ENCODE measurements at regions not wholly inside any gene's neighbourhood (a gene's known extent, or its start where the extent isn't known, plus 50 kb on each side); places are given as distances from the start of the nearest gene placed in this dataset.
"Not testable (repeated sequence)": the region's sequence is repeated elsewhere in the genome, so short reads cannot be mapped to it uniquely, and the experiment has no call there.

DNA sequence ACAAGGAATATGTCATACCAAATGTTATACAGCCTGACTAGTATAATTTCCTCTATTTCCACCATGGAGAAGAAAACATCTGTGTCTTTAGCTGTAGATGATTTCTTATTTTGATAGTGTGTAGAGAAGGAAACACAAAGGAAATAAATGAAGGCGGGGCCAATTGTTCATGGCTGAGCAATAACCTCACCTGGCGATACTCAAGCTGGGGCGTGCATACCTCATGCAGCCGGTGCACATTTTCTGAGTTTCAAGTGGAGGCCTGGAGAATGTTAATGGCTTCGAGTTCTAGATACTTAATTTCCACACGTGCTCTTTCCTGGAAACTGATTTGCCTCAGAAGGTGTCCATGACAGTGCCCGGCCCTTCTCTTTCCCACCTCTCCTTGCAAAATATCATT, 127.4 kb upstream of the TAF11L2 start:
- intact Hi-C loops (cut with DNase I): no loop called here
- no peak overlapping the region for H3K4me3 ChIP-seq
- H3K27ac ChIP-seq: no peak overlapping the region
- no peaks in the 10 kb centered on the region for H3K27me3 ChIP-seq
- DNase-seq: no peak
- 63 to 86% methylated on average over 7 of the region's 7 CpGs for WGBS, 2 donors
- H3K9me3 ChIP-seq: no peaks in the 10 kb centered on the region
- no peak for TF ChIP-seq POLR2A (IDR thresholded peaks at IDR 0.05)
- no peak for TF ChIP-seq POLR2AphosphoS5 (IDR thresholded peaks at IDR 0.05)
- no peak for TF ChIP-seq EP300 (IDR thresholded peaks at IDR 0.05)
- TF ChIP-seq, protein P1, sequence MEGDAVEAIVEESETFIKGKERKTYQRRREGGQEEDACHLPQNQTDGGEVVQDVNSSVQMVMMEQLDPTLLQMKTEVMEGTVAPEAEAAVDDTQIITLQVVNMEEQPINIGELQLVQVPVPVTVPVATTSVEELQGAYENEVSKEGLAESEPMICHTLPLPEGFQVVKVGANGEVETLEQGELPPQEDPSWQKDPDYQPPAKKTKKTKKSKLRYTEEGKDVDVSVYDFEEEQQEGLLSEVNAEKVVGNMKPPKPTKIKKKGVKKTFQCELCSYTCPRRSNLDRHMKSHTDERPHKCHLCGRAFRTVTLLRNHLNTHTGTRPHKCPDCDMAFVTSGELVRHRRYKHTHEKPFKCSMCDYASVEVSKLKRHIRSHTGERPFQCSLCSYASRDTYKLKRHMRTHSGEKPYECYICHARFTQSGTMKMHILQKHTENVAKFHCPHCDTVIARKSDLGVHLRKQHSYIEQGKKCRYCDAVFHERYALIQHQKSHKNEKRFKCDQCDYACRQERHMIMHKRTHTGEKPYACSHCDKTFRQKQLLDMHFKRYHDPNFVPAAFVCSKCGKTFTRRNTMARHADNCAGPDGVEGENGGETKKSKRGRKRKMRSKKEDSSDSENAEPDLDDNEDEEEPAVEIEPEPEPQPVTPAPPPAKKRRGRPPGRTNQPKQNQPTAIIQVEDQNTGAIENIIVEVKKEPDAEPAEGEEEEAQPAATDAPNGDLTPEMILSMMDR (IDR thresholded peaks at IDR 0.05): no peak
- H3K4me1 ChIP-seq: no peaks in the 10 kb centered on the region
- H3K36me3 ChIP-seq: no peaks in the 10 kb centered on the region

DNA sequence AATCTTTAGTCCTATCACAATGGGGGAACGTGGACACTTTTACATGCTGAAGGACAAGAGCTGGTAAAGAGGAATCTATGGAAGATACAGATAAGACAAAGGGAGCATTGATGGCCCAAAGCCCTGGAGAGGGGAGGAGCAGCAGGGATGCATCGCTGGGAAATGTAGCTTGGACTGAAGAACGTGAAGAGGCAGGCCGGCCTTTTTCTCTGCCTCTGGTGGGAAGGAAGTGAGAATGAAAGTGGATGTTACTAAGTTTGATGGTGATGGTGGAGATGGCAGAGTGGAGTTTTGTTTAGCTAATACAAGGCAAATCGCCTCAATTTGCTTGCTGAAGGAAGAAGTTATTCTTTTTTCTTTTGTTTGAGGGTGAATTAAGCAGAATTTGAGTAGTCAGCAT, 124.6 kb upstream of the TAF11L2 start:
- Histone ChIP-seq H3K36me3 (no peaks in the 10 kb centered on the region), H3K27me3 (no peaks in the 10 kb centered on the region), H3K4me1 (peaks cover 0 to 6% (median 0%) of the 10 kb centered on the region in 4 donors), H3K4me3 (no peak overlapping the region), H3K9me3 (no peaks in the 10 kb centered on the region), H3K27ac (no peak overlapping the region)
- TF ChIP-seq POLR2A (IDR thresholded peaks at IDR 0.05) (no peak), EP300 (IDR thresholded peaks at IDR 0.05) (no peak), POLR2AphosphoS5 (IDR thresholded peaks at IDR 0.05) (no peak)
- TF ChIP-seq, protein P1 (IDR thresholded peaks at IDR 0.05): no peak
- 73 to 80% methylated on average over 5 of the region's 5 CpGs for WGBS, 2 donors
- DNase-seq: no peak
- intact Hi-C loops (cut with DNase I): no loop called here

DNA sequence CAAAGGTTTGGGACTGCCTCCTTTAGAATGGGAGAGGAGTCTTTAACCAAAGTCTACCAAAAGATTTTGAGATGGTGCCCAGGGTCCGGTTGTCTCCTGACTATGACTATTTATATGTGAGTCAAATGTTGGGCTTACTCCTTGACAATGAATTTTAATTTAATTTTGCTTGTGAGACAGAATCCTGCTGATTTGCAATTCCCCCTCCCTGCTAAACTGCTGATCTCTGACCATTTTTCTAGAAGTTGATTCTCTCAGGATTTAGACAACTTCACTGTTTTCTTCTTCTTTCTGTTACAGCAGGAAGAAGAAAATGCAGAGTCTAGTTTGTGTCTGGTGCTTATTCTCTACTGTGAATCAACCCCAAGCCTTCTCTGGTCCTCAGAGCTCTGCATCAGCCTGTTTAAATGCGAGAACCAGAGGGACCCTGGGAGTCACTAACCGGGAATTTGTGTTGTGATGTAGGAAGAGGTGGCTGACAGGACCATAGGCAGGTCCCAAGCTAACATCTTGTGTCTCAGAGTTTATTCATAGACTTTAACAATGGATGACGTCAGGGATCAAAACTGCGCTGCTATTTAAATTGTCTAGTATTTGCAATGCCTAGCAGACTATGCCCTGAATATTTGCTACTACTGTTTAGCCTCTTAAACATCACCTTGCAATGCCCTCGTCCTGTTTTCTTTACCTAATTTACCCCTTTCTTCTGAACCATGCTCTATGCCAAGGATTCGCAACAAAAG, 124.0 kb upstream of the TAF11L2 start:
- Histone ChIP-seq H3K4me3 (no peak overlapping the region), H3K27ac (no peak overlapping the region), H3K4me1 (peaks cover 0 to 10% (median 0%) of the 10 kb centered on the region in 4 donors), H3K9me3 (no peaks in the 10 kb centered on the region), H3K36me3 (no peaks in the 10 kb centered on the region), H3K27me3 (no peaks in the 10 kb centered on the region)
- TF ChIP-seq EP300 (IDR thresholded peaks at IDR 0.05) (no peak), POLR2A (IDR thresholded peaks at IDR 0.05) (no peak), POLR2AphosphoS5 (IDR thresholded peaks at IDR 0.05) (no peak)
- TF ChIP-seq, protein P1 (IDR thresholded peaks at IDR 0.05): no peak
- WGBS, 2 donors: 79 to 81% methylated on average over 7 of the region's 7 CpGs
- intact Hi-C loops (cut with DNase I): no loop called here
- no peak for DNase-seq

DNA sequence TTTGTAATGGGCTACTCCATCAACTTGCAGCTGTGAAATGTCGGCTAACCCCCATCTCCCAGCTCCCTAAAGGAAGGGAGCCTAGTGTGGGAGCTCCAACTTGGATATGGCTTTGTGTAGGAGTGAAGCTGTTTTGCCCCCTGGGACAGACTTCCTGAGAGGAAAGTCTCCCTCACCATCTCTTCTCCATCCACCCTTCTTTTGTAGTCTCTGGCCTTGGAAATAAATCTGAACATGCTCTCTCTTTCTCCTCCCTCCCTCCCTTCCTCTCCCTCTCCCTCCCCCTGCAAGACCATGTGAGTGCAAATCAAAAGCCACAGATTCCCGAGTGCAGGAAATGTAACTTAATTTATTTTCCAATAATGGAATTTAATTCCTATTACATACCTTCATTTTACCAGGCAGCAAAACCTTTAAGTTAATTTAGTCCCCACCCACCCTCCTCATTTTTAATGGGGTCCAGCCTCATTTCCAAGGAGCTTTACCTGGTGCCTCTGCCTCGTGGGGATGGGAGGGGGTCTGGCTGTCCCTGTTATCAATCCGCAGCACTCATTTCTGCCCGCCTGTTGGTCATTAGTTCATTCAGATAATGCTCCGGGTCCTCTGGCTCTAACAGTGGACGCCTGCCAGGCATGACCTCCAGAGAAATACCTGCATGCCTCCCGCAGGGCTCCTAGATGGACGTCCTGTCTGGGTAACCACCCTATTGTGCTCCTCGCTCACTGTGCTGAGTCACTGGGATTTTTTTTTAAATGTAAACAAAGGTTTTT, 122.9 kb upstream of the TAF11L2 start:
- Histone ChIP-seq H3K36me3 (no peaks in the 10 kb centered on the region), H3K27ac (no peak overlapping the region), H3K27me3 (no peaks in the 10 kb centered on the region), H3K9me3 (no peaks in the 10 kb centered on the region), H3K4me1 (peaks cover 0 to 10% (median 0%) of the 10 kb centered on the region in 4 donors), H3K4me3 (no peak overlapping the region)
- 56 to 77% methylated on average over 10 of the region's 10 CpGs for WGBS, 2 donors
- no peak for DNase-seq
- TF ChIP-seq, protein P1 (IDR thresholded peaks at IDR 0.05): no peak
- no peak for TF ChIP-seq POLR2AphosphoS5 (IDR thresholded peaks at IDR 0.05)
- intact Hi-C loops (cut with DNase I): no loop called here

DNA sequence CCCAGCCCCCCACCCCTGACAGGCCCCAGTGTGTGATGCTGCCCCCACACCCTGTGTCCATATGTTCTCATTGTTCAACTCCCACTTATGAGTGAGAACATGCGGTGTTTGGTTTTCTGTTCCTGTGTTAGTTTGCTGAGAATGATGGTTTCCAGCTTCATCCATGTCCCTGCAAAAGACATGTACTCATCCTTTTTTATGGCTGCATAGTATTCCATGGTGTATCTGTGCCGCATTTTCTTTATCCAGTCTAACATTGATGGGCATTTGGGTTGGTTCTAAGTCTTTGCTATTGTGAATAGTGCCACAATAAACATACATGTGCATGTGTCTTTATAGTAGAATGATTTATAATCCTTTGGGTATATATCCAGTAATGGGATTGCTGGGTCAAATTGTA, 122.1 kb upstream of the TAF11L2 start:
- WGBS, 2 donors: 95 to 96% methylated on average over 2 of the region's 2 CpGs
- H3K27me3 ChIP-seq; DNase-seq; intact Hi-C loops (cut with DNase I); H3K4me3 ChIP-seq; H3K36me3 ChIP-seq; H3K9me3 ChIP-seq; H3K27ac ChIP-seq: not testable (repeated sequence)
- peaks cover 0 to 10% (median 0%) of the 10 kb centered on the region in 4 donors for H3K4me1 ChIP-seq
